Islet precursor cell (in vitro differentiated cells): ENCODE measurements at regions not wholly inside any gene's neighbourhood (a gene's known extent, or its start where the extent isn't known, plus 50 kb on each side); places are given as distances from the start of the nearest gene placed in this dataset.

Experiments
- DNase-seq: peaks from one replicate; pipeline ENCODE4 v3.0.0-alpha.2; 2018

GRCh38 chr15:35872577-35872976 is 326.6 kb upstream of the DPH6 start:
- DNase-seq: no peak

GRCh38 chr15:35874260-35874905 is 328.4 kb upstream of the DPH6 start:
- DNase-seq: no peak

- no peak for DNase-seq
Measured at GRCh38 chr15:35876762-35877161, 330.8 kb upstream of the DPH6 start.

- DNase-seq: no peak
Measured at GRCh38 chr15:35880896-35881295, 334.9 kb upstream of the DPH6 start.

GRCh38 chr15:35885870-35886269 is 339.9 kb upstream of the DPH6 start:
- DNase-seq: no peak

GRCh38 chr15:35886765-35887164 is 340.8 kb upstream of the DPH6 start:
- DNase-seq: no peak

- DNase-seq: no peak
Measured at GRCh38 chr15:35888815-35889214, 342.9 kb upstream of the DPH6 start.

- DNase-seq: no peak
Measured at GRCh38 chr15:35907511-35907910, 361.5 kb upstream of the DPH6 start.

- DNase-seq: no peak
Measured at GRCh38 chr15:35909414-35909813, 363.4 kb upstream of the DPH6 start.

GRCh38 chr15:35910227-35910626 is 364.3 kb upstream of the DPH6 start:
- no peak for DNase-seq

GRCh38 chr15:35911052-35911777 is 365.2 kb upstream of the DPH6 start:
- no peak for DNase-seq

- DNase-seq: no peak
Measured at GRCh38 chr15:35912196-35912595, 366.2 kb upstream of the DPH6 start.

GRCh38 chr15:35914573-35914972 is 368.6 kb upstream of the DPH6 start:
- no peak for DNase-seq

GRCh38 chr15:35921046-35921445 is 375.1 kb upstream of the DPH6 start:
- DNase-seq: no peak

GRCh38 chr15:35925275-35926006 is 379.5 kb upstream of the DPH6 start:
- peak; percentile 51 for DNase-seq

GRCh38 chr15:35926007-35926380 is 380.0 kb upstream of the DPH6 start:
- DNase-seq: no peak

GRCh38 chr15:35928847-35929246 is 382.9 kb upstream of the DPH6 start:
- DNase-seq: no peak

GRCh38 chr15:35929740-35930444 is 383.9 kb upstream of the DPH6 start:
- DNase-seq: no peak

GRCh38 chr15:35931799-35932341 is 385.9 kb upstream of the DPH6 start:
- DNase-seq: no peak

GRCh38 chr15:35932531-35932930 is 386.6 kb upstream of the DPH6 start:
- DNase-seq: peak; percentile 59

GRCh38 chr15:35933531-35933930 is 387.6 kb upstream of the DPH6 start:
- no peak for DNase-seq

GRCh38 chr15:35934383-35935049 is 388.6 kb upstream of the DPH6 start:
- no peak for DNase-seq

GRCh38 chr15:35936284-35936683 is 390.3 kb upstream of the DPH6 start:
- DNase-seq: no peak
